Transverse colon (tissue), 4 donors: ENCODE measurements at regions not wholly inside any gene's neighbourhood (a gene's known extent, or its start where the extent isn't known, plus 50 kb on each side); places are given as distances from the start of the nearest gene placed in this dataset.

Experiments used
- EP300 ChIP-seq: sonication (generic); formaldehyde crosslinking; IDR thresholded peaks from one replicate; pipeline ENCODE4 v1.6.1; 2017; ENCODE audit warnings: antibody characterized with exemption, low read depth
- POLR2AphosphoS5 ChIP-seq, 3 donors: sonication (generic); formaldehyde crosslinking; IDR thresholded peaks; one replicate each; pipeline ENCODE4 v1.6.1; 2016; ENCODE audit warnings: antibody characterized with exemption in 3 of 3
- TF ChIP-seq, protein P1 (sequence below), 5 experiments: fragments of 200-600 bp in 3 of 5; fragments of 450-650 bp in 2 of 5; sonication (generic) in 3 of 5; IDR thresholded peaks; 1 replicate in 2 of 5; 2 replicates in 3 of 5; pipeline ENCODE4 v1.5.1; 2016 to 2017; ENCODE audit warnings: antibody characterized with exemption in 5 of 5, inconsistent platforms in 3 of 5, mild to moderate bottlenecking in 2 of 5, moderate library complexity in 1 of 5

- TF ChIP-seq EP300 (no peak), POLR2AphosphoS5 (IDR thresholded peaks at IDR 0.05) (no peak)
- TF ChIP-seq, protein P1, sequence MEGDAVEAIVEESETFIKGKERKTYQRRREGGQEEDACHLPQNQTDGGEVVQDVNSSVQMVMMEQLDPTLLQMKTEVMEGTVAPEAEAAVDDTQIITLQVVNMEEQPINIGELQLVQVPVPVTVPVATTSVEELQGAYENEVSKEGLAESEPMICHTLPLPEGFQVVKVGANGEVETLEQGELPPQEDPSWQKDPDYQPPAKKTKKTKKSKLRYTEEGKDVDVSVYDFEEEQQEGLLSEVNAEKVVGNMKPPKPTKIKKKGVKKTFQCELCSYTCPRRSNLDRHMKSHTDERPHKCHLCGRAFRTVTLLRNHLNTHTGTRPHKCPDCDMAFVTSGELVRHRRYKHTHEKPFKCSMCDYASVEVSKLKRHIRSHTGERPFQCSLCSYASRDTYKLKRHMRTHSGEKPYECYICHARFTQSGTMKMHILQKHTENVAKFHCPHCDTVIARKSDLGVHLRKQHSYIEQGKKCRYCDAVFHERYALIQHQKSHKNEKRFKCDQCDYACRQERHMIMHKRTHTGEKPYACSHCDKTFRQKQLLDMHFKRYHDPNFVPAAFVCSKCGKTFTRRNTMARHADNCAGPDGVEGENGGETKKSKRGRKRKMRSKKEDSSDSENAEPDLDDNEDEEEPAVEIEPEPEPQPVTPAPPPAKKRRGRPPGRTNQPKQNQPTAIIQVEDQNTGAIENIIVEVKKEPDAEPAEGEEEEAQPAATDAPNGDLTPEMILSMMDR (IDR thresholded peaks at IDR 0.05) = no peak
These were observed 62.9 kb upstream of the FMR1 start for GRCh38 chrX:147848543-147849443.
